NOMO-1 (cell line): ENCODE measurements at regions not wholly inside any gene's neighbourhood (a gene's known extent, or its start where the extent isn't known, plus 50 kb on each side); places are given as distances from the start of the nearest gene placed in this dataset.

Experiments
- DNase-seq, 2 experiments: peaks; one replicate each; lab custom pipeline; 2025; ENCODE audit not compliant: unreplicated experiment in 2 of 2; lab: John Stamatoyannopoulos, UW

DNA sequence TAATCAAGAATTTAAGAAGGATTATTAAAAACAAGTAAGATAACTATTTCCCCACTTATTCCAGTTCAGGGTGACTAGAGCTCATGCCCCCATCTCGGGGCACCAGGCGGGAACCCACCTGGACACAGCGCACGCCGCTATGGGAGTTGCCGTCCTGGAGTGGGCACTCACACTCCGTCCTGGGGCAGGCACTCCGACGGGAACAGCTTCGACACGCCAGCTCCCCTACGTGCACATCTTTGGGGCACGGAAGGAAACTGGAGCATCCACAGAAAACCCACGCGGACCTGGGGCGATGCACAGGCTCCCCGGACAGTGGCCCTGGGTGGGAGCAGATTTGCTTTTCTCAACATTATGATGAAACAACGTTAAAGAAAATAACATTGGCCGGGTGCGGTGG is 52.0 kb upstream of the GATA5 start:
- no peak for DNase-seq

DNA sequence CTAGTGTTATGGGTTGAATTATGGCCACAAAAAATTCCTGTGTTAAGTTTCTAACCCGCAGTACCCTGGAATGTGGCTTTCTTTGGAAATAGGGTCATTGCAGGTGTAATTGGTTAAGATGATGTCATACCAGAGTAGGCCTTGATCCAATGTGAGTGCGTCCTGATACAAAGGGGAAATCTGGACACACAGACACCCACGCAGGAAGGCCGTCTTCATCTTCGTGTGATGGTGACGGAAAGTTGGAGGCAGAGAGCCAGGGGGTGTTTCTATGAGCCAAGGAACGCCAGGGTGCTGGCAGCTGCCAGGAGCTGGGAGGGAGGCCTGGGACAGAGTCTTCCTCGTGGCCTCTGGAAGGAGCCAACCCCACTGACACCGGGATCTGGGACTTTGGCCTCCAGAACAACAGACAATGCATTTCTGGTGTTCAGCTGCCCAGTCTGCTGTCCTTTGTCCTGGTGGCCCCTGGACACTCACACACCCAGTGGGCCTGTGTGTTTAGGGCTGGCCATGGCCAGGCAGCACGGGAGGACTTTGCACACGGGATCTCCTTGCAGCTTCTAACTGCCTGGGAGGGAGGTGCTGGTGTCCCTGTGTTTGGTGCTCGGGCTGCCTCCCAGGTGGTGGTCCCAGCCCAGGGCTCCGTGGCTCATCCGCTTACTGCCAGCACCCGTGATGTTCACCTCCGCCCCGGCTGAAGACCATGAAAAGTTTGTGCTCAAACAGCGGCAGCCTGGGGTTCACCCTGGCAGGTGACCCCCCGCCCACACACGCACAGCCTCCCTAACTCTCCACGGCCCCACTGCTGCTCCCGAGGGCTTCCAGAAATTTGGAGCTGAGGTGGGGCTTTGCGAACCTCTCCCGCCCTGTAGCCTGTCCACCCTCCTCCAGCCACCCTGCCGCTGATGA is 53.4 kb upstream of the GATA5 start:
- DNase-seq = no peak

DNA sequence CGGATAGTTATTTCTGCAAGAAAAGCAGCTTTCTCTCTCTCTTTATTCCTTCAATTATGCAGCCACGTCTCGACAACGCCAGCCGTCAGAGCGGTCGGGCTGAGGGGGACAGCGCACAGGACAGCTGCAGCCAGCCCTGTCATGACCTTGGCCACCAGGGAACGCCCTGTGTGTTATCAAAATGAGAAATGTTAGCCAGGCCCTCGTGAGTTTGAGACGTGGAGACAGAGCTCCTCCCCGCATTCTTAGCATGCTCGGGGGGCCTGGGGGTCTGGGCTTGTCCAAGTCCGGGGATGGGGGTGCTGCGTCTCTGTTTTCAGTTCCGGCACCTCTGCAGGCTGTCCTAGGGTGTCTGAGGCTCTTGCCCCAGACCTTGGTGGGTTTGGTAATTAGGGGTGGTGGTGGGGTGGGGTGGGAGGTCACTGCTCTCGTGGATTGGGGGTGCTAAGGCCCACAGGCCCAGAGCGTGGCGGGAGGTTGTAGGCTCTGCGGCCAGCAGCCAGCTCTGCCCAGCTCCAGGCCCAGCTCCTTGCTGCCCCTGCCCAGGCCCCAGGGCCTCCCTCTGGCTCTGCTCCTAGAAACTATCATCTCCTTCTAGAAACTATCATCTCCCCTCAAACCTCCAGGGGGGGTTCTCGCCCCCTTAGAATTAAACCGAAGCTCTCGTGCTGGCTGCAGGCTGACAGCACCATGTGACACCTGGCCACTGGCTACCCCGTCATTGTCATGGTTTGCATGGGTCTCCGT is 54.3 kb upstream of the GATA5 start:
- no peak for DNase-seq

DNA sequence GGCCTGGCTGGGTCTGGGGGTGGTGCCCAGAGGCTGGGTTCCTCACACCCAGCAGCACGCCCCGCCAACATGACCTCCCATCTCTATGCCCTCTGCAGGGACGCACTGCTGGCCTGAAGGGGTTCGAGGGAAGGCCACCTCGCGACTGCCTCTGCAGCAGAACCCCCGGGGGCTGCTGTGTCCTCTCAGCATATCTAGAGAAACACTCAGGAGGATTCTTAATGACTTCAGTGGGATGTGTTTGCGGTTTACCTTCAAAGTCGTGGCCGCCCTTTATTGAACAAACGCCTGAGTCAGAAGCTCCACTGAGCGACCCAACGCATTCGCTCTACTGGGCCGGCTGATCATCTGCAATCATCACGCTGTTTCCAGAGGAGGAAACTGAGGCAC is 54.8 kb upstream of the GATA5 start:
- no peak for DNase-seq

DNA sequence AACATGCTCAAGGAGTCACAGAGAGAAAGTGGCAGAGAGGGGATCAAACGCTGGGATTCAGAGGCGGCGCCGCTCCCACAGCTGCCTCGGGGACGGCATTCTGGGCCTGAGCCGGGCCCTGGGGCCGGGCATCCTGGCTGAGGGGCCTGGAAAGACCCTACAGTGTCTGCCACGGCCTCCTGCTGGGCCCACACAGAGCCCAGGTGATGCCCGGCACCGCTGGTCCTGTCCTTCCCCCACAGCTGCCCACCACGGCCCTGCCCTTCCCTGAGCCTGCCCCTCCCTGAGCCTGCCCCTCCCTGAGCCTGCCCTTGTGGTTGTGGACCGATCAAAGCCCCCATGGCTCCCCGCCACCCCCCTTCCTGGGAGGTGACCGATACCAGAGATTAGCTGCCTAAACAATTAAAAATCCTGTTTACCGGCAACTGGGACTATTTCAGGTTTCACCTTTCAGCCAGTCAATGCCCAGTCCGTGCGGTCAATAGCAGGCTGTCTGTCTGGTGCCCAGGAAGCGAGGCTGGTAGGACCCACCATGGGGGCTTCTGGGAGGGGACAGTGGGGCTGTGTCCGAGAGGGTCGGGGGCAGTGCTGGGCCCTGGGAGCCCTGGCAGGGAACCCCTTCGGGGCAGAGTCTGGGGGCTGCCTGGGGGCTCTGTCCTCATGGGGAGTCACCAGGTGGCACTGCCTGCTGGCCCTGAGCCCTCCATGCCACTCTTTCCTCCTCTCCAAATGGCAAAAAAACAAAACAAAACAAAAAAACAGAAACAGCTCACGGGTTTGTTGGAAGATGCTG is 55.4 kb upstream of the GATA5 start:
- DNase-seq = no peak

DNA sequence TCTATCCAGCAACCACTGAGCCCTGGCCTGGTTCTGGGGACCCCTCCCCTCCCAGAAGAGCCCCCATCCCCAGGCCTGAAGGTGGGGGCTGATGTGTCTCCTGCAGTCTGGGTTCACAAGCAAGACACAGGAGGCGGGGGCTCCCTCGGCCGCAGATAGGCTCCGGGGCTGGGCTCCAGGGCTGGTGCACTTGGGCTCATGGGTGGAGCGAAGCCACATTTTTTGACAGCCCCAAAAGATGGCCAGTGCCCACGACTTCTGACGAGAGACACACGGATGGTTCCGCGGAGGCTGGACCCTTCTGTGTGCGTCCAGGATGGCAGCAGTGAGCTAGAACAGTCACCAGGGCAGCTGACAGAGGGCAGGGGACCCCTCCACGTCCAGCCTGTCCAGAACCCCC is 57.1 kb upstream of the GATA5 start:
- no peak for DNase-seq

DNA sequence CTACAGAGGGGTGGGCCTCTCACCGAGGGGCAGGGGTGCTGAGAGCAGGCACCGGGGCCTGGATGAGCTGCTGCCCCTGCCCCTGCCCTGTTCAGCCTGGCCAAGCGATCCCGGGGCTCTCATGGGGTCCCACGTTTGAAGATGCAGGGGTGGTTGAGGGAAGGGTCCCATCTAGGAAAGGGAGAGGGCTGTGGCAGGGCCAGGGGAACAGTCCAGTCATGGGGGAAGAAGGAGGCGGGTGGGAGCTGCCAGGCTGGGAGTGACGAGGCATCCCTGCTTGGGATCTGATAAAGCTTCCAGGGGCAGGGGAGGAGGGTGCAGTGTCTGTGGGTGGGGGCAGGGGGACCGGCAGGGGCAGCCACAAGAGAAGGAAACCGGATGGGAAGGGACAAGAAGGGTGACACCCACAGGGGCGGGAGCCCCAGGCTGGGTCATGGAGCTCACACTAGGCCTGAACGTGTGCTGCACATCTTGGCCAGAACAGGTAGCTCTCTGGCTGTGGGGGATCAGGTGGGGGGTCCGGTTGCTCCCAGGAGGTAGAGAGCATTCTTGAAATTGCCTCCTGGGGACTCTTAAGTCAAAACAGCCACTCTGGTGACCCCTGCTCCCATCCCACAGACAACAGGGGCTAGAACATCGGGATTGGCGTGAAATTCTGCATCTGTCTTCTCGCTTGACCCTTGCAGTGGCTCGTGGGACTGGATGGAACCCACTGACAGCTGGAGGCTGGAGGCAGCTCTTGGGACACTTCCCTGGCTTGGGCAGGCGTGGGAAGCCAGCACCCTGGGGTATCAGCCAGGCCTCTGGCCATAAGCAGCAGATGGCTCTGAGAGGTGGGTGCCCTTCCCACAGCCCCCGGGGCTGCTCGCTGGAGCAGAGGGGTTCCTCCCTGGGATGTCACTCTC is 58.0 kb upstream of the GATA5 start:
- DNase-seq = no peak

DNA sequence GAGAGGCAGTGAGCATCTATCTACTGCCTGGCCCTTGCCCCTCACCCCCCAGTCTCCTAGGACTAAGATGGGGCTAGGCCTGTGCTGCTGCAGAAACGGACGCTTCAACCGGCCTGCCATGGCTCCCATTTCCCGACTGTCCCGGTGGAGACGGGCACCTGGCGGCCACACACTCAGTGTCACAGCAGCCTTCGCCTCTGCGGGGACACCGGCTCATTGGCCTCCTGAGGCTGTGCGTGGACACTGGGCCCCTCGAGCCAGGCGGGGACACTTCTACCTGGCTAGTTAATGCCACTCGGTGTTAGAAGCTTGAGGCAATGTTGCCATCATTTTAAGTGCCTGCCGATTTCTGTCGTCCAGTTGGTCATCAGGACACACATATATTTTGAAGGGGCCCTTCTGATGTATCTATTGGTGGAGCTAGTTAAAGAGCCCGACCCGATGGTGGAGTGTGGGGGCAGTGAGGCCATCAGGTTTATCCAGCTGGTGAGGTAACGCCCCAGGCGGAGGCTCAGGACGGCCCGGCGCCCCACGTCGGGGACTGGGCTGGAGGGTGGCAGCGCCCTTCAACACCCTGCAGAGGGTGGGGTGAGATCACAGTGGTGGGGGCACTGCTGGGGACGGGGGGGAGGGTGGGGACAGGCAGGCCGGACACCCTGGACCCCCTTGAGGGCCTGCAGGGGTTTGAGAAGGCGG is 58.9 kb upstream of the GATA5 start:
- no peak for DNase-seq

DNA sequence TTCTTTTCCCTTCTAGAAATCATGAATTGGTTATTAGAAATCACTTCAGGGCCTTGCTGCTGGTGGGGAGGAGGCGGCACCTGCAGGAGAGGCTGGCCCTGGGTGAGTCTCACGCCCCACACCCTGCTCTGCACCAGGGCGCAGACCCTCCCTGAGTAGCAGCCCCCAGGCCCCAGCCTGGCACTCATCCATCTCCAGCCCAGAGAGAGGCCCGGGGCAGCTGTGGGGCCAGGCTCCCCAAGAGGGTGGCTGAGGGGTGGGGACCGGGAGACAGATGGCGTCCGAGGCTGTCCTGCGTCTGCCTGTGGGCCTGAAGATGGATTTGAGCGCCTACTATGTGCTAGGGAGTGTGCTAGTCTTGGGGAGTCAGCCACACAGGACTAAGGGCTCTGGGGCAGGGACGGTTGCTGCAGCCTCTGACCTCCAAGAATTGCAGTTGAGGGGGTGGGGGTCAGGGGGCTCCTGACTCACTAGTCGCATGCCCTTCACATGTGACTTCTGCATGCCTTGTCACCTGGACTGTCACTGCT is 59.6 kb upstream of the GATA5 start:
- DNase-seq = no peak

DNA sequence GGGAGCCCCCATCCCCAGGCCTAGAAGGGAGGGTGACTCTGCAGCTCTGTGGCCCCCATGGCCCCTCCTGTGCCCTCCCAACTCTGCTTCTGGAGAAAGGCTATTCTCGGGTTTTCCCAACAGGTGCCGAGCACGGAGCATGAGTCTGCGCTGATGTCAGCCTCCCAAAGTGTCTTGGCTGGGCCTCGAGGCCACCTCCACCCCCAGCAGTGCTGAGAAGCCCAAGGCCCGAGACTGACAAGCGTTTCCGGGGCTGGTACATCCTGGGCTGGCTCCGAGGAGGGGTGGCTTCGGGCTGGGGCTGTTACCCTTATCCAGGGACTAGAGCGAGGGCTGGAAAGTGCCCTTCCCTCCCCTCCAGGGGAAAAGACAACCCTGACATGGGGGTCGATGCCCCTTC is 60.2 kb upstream of the GATA5 start:
- DNase-seq = no peak

DNA sequence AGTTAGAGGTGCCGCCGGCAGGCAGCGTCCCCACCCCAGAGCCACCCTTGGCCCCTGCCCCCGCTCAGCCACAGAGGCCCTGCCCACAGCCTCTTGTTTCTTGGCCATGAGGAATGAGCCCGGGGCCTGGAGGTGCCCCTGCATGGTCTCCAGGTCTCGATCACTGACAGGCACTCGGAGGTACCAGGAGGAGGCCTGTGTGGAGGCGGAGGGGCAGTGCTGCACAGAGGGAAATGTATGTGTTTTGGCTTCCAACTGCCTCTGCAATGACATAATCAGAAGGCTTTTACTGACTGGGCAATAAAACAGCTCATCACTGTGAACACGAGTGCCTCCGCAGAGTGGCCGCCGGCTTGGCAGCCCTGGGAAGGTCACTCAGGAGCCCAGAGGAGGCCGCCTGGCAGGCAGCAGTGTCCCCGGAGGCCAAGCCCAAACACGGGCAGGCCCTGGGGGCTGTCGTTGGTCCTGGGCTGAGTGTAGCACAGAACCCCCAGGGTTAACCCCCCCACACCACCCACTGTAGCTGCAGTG is 61.1 kb upstream of the GATA5 start:
- DNase-seq = no peak

DNA sequence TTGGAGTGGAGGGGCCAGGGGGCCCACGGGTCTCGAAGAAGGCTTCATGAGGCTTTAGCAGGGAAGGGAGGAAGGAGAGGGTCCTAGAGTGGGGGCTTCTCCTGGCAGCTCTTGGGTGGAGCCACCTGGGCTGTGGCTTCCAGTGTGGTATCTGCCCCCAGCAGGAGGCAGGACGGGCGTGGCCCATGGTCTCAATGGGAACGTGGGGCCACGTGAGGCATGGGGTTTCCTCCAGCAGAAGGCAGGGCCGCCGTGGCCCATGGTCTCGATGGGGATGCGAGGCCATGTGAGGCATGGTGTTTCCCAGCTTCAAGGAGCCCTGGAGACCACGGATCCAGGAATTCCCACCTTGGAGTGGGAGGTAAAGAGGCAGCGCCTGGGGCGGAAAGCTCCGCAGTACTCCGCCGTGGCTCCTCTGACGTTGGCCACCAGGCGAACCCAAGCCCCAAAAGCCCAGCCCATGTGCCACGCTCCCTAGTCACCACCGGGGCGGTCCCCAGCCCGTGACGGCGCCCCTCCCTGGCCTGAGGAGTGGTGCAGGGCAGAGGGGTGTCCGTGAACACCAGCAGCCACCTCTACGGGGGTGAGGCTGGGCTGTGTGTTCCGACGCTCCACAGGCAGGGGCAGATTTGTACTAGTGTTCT is 62.0 kb upstream of the GATA5 start:
- no peak for DNase-seq

DNA sequence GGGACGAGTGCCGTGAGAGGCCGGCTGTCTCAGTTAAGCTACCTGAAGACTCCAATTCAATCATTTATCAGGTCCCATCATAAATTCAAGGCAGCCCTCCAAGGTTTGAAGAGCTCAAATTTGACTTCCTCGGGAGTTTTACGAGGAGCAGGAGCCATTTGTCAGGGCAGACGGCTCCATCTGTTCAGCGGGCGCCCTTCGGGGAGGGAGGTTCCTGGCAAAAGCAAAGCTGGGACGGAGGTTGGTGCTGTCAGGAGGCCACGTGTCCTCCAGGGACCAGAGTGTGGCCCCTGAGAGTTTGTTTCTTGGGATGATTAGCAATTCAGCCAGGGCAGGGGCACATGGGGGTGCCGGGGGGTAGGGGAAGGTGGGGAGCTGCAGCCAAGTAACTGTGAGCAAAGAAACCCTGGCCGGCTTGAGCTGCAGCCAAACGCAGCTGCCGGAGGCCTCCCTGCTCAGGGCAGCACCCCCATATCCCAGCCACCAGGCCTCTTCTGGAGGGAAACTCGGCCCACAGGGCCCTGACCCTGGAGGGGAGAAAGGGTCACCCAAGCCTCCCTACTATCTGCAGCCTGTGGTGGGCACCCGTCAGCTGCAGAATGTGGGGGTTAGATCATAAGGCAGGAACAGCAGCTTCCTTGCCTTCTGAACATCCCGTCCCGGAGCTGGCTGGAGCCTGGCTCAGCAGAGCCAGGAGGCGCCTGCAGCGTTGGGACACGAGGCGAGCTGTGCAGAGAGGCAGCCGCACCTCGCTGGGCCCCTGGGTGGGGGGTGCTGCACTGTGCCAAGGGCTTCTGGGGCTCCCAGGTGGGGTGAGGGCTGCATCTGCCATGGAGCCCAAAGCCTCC is 63.6 kb upstream of the GATA5 start:
- no peak for DNase-seq

DNA sequence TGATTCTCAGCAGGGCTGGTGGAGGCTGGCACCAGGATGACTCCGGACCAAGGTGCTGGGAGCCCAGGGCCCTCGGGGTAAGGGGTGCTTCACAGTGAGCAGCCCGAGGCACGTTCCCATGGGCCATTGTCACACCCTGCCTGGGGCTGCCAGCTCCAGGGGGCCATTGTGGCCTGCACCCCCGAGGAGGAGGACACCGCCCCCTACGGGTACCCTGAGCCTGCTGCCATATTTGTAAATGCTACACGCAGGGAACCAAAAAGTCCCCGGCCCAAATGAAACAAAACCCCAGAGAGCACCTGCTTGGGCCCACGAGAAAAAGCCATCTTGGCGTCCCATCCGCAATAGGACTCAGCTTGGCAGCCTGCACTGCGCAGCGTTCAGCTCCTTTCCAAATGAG is 64.7 kb upstream of the GATA5 start:
- DNase-seq = no peak

DNA sequence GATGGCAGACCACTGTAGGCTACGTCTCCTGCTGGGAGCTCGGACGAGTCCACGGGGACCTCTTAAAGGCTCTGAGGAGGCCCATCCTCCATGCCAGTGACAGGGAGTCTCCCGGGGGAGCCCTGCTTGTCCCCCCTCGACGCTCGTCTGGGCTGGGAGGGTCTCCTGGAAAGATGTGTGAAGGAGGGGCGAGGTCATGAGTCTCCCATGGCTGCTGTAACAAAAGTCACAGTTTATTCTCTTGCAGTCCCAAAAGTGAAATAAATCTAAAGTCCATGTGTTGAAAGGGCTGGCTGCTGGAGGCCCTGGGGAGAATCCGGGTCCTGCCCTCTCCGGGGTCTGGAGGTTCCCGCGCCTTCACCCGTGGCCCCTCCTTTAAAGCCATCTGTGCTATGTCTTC is 67.1 kb upstream of the GATA5 start:
- no peak for DNase-seq

DNA sequence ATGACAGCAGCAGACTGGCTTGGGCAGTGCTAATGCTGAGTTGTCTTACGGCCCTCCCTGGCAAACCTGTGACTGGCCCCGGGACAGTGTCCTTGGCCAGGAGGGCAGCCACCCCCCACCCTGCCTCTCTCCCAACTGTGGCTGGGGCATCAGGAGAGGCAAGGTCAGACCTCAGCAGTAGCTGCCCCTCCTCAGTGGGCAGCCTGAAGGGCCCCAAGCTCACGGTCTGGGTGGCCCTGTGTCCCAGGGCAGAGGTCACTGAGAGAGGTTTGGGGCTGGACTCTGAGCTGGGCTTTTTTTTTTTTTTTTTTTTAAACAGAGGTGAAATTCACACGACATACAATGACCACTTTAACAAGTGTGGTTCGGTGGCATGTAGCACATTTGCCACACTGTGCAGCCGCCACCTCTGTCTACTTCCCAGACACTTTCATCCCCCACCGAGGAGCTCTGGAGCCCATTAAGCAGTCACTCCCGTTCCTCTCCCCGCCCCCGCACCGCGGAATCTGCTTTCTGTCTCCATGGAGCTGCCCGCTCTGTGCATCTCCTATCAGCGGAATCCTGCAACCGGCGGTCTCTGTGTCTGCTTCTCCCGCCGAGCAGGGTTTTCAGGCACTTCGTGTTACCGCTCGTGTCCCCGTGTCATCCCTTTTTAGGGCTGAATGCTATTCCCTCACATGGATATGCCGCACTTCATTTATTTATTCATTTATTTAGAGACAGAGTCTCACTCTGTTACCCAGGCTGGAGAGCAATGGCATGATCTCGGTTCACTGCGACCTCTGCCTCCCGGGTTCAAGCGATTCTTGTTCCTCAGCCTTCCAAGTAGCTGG is 67.9 kb upstream of the GATA5 start:
- no peak for DNase-seq

DNA sequence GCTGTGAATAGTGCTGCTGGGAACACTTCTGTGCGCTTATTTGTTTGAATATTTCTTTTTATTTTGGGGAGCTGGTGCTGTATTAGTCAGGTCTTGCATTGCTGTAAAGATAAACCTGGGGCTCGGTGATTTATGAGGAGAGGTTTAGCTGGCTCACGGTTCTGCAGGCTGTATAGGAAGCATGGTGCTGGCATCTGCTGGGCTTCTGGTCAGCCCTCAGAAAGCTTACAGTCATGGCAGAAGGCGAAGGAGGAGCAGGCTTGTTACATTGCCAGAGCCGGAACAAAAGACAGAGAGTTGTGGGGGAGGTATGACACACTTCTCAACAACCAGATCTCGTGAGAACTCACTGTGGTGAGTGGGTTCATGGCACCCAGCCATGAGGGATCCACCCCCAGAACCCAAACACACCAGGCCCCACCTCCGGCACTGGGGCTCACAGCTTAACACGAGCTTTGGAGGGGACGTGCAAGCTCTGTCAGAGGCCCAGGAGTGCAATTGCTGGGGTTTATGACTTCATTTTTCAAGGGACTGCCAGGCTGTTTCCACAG is 68.8 kb upstream of the GATA5 start:
- no peak for DNase-seq
